ENCODE measurements at regions not wholly inside any gene's neighbourhood (a gene's known extent, or its start where the extent isn't known, plus 50 kb on each side); places are given as distances from the start of the nearest gene placed in this dataset.

DNA sequence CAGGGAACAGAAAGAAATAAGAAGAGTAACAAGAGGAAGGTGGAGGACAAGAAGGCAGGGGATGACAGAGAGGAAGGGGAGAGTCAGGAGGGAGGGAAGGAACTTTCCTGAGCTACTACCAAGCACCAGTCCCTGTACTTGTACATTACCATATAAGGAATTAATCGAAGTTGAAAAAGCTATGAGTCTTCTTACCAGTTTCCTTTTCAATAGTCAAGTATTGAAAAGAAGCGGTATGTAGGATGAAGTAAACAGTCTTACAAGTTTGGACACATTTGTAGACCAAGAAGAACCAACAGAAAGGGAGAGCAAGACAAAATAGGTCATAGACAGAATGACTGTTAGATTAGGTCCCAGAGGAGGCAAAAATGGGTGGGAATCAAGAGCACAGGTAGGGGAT lies 629.7 kb upstream of the DIPK2B start:
- no peak for TF ChIP-seq POLR2A (IDR thresholded peaks at IDR 0.05)
- TF ChIP-seq, protein P1, sequence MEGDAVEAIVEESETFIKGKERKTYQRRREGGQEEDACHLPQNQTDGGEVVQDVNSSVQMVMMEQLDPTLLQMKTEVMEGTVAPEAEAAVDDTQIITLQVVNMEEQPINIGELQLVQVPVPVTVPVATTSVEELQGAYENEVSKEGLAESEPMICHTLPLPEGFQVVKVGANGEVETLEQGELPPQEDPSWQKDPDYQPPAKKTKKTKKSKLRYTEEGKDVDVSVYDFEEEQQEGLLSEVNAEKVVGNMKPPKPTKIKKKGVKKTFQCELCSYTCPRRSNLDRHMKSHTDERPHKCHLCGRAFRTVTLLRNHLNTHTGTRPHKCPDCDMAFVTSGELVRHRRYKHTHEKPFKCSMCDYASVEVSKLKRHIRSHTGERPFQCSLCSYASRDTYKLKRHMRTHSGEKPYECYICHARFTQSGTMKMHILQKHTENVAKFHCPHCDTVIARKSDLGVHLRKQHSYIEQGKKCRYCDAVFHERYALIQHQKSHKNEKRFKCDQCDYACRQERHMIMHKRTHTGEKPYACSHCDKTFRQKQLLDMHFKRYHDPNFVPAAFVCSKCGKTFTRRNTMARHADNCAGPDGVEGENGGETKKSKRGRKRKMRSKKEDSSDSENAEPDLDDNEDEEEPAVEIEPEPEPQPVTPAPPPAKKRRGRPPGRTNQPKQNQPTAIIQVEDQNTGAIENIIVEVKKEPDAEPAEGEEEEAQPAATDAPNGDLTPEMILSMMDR (IDR thresholded peaks at IDR 0.05), result no peak
